H1 (cell line): ENCODE measurements at regions not wholly inside any gene's neighbourhood (a gene's known extent, or its start where the extent isn't known, plus 50 kb on each side); places are given as distances from the start of the nearest gene placed in this dataset.

Source experiments
- YY1 ChIP-seq: IDR thresholded peaks from 2 replicates; pipeline ENCODE4 v1.6.1; 2011; ENCODE audit warnings: low read depth, mild to moderate bottlenecking, low read length

GRCh38 chr21:32190493-32191144, 88.2 kb downstream of the MIS18A start (continued):
- no peak for TF ChIP-seq YY1
